ENCODE measurements at regions not wholly inside any gene's neighbourhood (a gene's known extent, or its start where the extent isn't known, plus 50 kb on each side); places are given as distances from the start of the nearest gene placed in this dataset.

DNA sequence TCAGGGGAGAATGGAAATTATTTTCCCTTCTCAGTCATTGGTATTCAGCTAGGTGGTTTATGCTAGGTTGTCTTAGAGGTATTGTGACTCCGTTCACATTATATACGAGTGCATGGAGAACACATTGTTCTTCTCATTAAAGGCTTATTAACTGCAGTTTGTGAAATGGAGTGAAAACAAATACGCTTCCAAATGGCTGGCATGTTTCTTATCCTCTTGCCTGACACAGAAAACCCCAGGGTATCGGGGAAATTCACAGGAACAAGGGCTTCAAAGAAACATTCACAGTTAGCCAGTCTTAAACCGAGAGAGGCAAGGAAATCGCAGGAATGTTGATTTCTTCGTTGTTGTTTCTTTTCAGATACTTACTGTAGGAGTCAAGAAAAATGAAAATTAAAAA, 1047.9 kb upstream of the RBFOX1 start:
- DNase-seq (ENCODE audit: low spot score): no peak

DNA sequence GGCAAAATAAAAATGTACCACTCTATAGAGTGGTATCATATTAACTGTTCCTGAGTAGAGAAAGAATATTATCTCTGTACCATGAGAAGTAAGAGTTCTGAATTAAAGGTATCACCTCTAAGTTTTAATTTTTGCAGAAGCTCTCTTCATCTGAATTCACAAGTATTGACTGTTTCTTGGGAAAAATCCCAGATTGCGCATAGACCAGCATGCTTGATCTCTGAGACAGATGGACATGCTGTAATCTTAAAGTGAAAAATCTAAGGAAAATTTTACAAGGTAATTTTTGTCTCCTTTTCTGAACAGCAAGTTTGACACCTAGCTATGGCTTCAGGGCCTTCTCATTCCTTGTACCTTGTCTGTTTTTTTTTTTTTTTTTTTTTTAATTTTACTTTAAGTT, 1050.7 kb upstream of the RBFOX1 start:
- DNase-seq (ENCODE audit: low spot score): no peak

DNA sequence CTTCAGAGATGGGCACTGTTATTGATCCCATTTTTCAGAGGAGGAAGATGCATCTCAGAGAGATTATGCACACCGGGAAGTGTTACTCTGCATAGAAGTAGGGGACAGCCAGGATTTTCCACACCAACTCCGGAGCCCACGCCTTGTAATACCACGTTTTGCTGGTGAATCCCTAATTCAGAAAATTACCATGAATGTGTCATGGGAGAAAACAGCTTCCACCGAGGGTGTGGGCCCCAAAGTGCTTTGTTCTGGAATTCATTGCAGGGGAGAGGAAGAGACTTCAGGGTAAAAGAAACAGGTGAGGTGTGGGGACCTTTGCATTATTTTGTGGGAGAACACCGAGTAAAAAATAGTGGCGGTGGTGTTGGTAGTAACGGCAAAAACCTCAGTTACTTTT, 1051.4 kb upstream of the RBFOX1 start:
- no peak for DNase-seq (ENCODE audit: low spot score)

DNA sequence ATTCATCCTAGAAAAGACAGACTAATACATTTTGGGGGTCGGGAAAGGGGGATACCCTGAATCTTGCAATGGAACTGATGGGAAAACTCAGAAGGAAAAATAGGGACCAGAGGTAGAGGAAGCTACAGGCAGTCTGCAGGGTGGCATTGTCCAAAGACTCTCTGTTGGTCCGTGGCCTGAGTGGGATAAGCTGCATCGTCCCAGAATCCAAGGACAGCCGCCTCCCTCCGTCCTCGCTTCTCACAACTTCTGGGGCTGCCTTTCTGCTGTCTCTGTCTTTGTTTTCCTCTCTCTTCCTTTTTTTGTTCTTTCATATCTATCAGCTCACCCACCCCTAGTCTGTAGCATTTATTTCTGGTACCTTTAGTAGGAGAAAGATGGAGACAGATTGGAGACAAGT, 1052.6 kb upstream of the RBFOX1 start:
- DNase-seq (ENCODE audit: low spot score): no peak

DNA sequence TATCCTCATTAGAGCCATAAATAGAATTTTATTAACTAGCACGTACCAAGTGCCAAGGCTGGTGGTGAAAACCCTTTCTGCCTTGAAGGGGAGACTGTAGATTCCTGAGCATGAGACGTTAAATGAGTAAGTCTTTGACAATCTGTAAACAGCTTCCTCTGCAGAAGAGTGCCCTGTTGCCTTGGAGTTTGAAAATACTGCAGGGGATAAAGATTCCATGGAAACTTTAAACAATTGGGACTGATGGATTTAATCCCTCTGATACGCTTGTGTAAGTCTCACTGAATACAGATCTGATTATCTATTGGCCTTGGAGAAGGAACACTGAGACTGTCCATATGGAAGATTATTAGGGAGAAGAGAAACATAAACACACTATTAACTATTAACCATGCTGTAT, 1053.4 kb upstream of the RBFOX1 start:
- DNase-seq (ENCODE audit: low spot score): no peak

DNA sequence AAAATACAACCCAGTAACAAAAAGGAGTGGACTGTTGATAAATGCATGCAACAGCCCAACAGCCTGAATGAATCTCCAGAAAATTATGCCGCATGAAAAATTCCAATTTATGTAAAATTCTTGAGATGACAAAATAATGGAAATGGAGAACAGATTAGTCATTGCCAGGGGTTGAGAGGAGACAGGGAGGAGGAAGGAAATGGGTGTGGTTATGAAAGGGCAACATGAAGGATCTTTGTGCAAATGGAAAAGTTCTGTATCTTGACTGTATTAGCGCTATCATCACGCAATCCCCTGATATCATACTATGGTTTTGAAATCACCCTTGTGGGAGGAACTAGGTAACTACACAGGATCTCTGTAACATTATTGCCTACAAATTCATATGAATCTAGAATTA, 1058.3 kb upstream of the RBFOX1 start:
- no peak for DNase-seq (ENCODE audit: low spot score)

DNA sequence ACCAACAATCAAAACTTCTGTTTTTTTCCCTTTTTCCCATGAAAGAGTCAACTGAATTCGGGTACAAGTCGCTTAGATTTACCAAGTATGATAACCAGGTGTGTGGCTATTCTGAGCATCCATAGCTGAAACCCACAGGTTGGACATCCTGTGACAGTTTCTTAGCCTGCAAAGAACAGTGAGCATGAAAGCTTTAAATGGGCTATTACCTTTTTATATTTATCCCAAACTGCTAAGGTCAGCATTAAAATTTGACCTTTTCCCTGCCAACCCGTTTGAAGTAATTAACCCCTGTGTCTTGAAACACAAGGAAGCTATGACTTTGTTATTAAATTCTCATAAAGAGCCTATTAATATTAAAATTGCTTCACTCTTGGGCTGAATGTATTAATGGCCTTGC, 1065.0 kb upstream of the RBFOX1 start:
- DNase-seq (ENCODE audit: low spot score): no peak

DNA sequence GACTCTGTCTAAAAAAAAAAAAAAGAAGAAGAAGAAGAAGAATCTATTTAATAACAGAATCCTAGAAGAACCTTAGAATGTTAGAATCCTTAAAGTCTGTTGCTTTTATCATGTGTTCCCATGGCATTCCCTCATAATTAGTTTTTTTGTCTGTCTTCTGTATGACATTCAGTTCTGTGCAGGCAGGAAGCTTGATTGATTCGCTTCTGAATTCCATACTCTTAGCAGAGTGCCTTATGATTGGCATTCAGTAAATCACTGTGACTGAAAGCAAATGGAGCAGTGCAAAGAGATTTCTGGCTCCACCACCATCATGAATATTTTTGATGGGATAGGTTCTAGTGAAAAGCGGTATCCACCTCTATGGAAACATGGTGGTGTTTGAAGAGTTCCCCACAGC, 1065.9 kb upstream of the RBFOX1 start:
- DNase-seq (ENCODE audit: low spot score): no peak

DNA sequence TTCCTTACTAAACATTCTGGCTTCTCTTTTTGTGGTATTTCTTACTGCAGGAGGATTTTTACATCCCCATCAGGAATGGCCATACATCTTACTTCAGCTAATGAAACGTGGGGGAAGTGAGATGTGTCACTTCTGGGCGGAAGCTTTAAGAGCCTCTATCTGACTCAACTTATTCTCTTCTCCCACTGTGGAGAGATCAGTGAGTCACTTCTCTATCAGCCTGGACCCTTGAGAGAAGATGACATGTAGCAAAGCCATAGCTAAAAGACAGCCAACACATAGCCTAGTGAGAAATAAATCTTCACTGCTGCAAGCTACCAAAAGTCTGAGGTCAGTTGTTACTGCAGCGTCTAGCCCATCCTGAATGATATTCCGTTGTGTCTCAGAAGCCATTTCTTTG, 1066.7 kb upstream of the RBFOX1 start:
- DNase-seq (ENCODE audit: low spot score): no peak

DNA sequence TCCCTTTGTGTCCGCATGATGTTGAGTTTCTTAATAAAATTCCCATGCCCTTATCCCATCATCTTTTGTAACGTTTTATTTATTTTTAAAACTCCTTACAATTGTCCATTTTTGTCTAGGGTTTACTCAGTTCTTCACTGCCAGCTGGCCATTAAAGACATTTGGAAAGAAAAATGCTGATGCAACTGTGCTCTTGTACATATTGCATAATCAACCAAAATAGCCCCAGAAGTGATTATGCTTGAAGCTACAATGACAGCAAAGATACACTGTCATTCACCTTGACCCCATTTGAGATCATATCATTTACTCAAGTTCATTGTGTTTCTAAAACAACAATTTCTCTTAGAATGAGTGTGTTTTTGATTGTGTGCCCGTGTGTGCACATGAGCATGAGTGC, 1074.6 kb upstream of the RBFOX1 start:
- no peak for DNase-seq (ENCODE audit: low spot score)

DNA sequence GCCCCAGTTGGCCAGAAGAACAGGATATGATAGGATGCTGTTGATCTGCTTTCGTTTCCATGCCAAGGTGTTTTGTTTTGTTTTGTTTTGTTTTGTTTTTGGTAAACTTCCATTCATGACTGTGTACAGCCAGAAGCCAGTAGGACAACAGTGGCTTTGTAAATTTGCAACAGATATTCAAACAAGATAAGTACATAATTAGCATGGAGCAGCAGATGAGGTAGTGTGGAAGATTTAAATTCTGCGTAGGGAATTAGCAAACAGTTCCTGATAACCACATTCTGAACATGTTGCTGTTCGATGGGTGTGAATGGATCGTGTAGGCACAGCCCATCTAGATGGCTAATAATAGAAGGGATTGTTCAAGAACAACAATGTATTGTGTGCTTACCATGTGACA, 1080.1 kb upstream of the RBFOX1 start:
- DNase-seq (ENCODE audit: low spot score): no peak

DNA sequence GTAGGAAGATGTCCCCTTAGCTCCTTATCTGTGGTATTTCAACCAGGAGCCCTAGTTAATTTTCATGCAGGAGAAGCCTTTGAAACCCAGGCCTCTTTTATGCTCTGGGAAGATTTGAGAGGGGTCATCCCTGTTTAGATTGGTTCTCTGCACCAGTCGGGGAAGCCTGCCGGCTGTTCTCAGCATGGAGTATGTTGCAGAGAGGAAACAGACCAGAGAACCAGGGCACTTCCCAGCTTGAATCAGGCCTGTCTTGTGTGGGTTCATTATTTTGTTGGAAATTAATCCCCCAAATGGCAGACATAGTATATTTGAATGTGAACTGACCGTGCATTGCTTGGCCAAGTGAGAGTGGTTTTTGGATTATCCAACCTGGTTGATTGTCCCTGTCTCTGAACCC, 1082.1 kb upstream of the RBFOX1 start:
- no peak for DNase-seq (ENCODE audit: low spot score)

DNA sequence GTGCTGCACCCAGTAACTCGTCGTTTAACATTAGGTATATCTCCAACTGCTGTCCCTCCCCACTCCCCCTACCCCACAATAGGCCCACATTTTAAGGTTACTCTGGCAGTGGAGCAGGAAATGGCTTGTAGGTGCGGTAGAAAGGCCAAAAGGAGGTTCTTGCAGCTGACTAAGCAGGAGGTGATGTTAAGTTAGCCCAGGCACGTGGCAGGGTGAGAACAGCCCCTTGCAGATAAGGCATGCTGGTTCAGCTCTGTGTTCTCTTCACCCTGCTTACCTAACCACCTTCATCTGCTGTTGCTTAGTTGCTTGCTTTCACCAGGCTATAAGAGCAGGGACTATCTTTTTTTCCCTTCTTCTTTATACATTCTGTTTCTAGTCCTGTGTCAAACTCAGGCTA, 1082.8 kb upstream of the RBFOX1 start:
- no peak for DNase-seq (ENCODE audit: low spot score)

DNA sequence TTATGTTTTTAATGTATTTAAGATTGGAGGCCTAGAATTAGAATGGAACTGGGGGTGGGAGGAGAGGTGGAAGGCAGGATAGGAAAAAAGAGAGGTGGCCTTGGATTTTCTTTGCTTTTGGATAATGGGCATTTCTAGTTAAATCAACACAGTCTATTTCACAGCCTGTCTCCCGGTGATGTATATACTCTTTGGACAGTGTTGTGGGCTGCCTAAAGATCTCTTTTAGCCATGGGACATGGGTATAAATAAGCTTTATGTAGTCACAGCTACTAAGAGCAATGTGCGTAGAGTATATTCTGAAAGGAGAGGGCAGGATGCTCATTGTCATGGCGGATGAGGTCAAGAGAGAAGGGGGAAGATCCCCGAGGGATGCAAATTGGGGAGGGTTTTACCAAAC, 1084.4 kb upstream of the RBFOX1 start:
- DNase-seq (ENCODE audit: low spot score): no peak

DNA sequence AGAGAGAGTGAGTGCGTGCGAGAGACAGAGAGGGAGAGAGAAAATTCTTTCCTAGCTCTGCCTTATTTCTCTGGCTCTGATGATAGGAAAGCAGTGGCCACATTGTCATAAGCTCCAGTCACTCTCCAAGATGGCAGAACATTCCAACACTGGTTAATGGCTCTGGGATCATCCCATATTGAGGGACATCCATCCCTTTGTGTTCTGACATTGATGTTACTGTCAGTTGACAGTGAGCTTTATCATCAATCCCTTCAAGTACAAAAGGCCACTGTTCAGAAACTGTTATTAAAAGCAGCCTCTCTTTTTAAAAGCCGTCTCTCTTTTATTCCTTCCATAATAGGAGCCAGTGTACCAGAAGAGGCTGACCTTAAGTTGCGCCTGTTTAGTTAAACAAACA, 1084.9 kb upstream of the RBFOX1 start:
- no peak for DNase-seq (ENCODE audit: low spot score)

DNA sequence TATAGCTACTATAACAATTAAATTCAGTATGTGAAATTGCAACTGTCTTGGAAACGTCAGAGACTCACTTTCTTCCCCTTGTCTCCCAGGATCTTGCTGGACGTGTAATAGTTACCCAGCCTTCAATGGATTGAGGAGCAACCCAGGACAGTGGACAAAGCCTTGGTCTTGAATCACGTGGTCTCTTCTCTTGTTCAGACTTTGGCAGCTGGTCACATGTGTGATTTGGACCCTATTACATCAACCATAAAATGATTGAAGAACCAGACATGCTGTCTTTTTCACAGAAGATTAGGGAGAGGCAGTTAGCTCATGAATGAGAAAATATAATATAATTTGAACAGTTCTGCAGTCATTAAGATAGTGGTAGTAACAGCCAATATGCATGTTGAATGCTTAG, 1085.5 kb upstream of the RBFOX1 start:
- no peak for DNase-seq (ENCODE audit: low spot score)

DNA sequence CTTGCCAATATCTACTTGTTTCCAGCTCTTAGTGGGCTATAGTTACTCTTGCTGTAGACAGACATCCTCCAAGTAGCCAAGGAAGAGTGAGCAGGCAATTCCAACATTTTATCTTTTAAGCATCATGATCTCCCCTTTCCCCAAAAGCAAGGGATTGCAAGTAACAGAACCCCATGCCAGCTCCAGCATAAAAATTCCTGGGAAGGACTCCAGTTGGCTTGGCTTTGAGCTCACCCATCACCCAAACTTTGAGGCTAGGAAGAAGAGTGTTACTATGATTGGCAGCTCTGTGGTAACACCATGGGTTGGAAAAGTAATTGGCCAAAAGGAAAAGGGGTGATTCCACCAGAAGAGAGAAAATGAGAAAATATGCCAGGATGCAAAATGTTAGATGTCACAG, 1086.4 kb upstream of the RBFOX1 start:
- DNase-seq (ENCODE audit: low spot score): no peak

DNA sequence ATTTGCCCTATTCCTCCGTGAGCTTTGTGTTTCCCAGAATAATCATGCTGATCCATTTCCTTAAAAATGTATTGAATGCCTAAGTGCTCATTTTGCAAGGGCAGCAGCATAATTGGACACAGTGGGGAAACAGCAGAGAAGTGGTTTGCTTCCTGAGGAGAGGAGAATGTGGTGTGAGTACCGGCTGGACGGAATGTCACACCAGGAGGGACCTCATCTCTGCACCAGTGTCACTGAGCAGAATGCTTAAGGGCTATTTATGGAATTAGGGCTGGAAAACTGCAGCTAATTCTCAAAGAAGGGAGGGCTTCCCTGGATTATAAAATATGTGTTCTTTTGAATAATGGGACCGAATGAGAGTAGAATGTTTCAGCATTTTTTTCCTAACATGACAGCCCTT, 1100.6 kb upstream of the RBFOX1 start:
- no peak for DNase-seq (ENCODE audit: low spot score)

DNA sequence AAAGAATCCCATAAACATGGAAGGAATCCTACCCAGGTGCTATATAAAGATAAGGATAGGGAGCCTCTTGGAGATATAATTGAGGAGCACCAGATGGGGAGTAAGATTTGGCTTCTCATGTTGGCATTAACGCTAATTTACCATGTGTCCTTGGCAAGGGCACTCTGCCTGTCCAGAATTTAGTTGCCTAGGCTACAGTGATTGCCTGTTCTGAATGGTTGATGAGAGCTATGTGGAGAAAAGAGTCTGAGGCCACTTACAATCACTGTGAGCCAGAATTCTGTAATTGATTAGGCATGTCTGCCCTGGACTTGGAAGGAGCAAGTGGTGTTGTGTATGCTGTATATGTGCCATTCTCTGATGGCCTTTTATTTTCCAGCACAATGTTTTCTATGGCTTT, 1101.2 kb upstream of the RBFOX1 start:
- DNase-seq (ENCODE audit: low spot score): no peak

DNA sequence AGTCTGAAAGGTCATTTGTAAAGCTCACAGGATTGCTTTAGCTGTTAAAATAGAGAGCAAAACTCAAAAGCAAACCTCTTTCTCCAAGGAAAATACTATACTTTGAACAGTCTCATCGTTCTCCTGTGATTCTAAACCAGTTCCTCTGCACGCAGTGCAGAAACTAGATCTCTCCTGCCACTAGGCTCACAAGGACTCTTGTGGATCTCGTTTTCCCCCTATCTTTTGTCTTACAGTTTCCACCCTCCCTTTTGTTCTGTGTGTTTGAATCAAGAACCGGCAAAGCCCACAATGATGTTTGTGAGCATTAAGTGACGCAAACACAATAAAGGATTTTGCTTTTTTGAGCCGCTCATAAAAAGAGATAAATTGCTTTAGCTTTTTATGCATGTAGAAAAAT, 1103.5 kb upstream of the RBFOX1 start:
- DNase-seq (ENCODE audit: low spot score): no peak

DNA sequence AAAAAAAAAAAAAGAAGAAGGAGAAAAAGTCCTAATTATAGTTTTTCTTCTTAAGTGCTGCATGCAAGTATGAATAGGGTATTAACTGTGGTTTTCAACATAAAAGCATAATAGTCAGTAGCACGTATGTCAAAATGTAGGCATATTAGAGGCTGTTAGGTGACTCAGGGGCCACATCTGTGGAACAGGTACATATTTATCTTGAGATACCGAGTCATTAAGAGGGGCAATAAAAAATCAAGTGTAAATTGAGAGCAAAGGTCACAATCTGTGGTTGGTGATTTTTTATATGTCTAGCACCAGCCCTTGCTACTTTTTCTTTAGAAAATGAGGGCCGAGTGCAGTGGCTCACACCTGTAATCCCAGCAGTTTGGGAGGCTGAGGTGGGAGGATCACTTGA, 1113.8 kb upstream of the RBFOX1 start:
- DNase-seq (ENCODE audit: low spot score): no peak

DNA sequence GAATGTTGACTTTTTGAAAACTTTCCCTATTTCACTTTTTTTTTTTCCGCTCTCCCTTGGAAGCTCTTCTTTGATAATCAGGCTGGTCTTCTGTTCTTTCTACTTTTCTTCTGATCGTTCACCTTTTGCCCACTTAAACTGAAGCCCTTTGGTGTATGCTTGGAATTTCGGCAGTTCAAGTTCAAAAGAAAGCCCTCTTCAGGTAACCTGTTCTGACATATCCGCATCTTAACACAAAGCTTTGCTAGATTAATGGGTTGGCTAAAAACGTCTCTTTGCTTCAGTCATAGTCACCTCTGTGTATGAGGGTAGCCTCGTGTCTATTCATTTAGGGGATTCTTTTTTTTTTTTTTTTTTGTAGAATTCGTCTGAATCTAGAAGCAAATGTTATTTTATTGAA, 1115.8 kb upstream of the RBFOX1 start:
- no peak for DNase-seq (ENCODE audit: low spot score)

DNA sequence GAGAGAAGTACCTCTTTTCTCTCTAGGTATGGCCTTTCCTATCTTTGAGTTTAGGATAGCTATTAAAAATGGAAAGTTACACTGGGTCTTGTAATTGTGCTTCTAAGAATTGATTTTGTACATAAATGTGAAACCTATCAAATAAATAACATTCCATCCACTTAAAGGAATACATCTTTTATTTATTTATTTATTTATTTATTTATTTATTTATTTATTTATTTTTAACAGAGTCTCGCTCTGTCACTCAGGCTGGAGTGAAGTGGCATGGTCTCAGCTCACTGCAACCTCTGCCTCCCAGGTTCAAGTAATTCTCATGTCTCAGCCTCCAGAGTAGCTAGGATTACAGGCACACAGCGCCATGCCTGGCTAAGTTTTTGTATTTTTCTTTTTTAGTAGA, 1114.0 kb upstream of the EEF2KMT start:
- DNase-seq (ENCODE audit: low spot score): no peak

DNA sequence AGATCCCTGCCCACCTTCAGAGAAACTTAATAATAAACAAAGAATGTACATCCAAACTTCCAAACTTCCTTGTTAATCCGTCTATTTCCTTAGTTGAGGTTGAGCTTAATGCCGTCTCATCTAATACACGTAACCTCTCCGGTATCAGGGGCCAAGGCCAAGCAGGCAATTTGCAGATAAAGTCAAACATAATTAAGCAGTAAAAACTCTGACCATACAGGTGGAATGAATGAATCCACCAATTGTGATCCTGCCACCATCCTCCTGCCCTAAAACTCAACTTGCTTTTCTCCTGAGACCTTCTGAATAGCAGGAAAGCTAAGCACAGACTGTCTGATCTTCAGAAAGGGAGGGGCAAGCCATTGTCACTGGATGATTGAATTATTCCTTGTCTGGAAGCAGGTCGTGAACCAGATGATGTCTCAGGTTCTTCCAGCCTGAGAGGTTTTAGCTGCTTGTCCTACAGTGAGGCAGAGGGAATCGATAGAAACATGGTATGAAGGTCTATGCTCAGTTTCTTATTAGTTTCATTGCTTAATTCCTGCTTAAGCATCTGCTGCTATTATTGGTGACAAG, 1111.8 kb upstream of the EEF2KMT start:
- DNase-seq (ENCODE audit: low spot score): no peak

DNA sequence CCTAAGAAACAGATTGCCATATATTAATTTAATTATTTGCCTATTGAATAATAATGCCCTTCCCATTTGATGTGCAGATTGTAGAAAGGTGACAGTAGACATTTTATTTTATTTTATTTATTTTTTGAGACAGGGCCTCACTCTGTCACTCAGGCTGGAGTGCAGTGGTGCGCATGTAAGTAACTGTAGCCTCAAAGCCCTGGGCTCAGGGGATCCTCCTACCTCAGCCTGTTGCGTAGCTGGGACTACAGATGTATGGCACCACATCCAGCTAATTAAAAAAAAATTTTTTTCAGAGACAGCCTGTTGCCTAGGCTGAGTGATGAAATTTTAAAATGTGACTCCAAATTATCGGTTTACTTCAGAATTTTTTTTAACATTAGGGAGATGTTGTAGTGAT, 1110.0 kb upstream of the EEF2KMT start:
- DNase-seq (ENCODE audit: low spot score): no peak

Data from HT-29 (cell line).